22Rv1 (cell line): ENCODE measurements at regions not wholly inside any gene's neighbourhood (a gene's known extent, or its start where the extent isn't known, plus 50 kb on each side); places are given as distances from the start of the nearest gene placed in this dataset.

Experiments used
- CTCF ChIP-seq: fragments of 450-650 bp; IDR thresholded peaks from 2 replicates; pipeline ENCODE4 v1.5.1; 2017; ENCODE audit warnings: mild to moderate bottlenecking
- ZFX ChIP-seq: fragments of 450-650 bp; IDR thresholded peaks from 2 replicates; pipeline ENCODE4 v1.6.1; 2017; ENCODE audit warnings: antibody characterized with exemption, borderline replicate concordance

- TF ChIP-seq CTCF (no peak), ZFX (no peak)
Observed at GRCh38 chr12:105573574-105573973, 243.1 kb downstream of the C12orf75 start.
